HepG2 (cell line): ENCODE measurements at regions not wholly inside any gene's neighbourhood (a gene's known extent, or its start where the extent isn't known, plus 50 kb on each side); places are given as distances from the start of the nearest gene placed in this dataset.

Experiments used
- SMARCE1 ChIP-seq: fragments of 450-650 bp; IDR thresholded peaks from 2 replicates; pipeline ENCODE4 v1.6.1; 2017; ENCODE audit warnings: borderline replicate concordance
- ZNF512 ChIP-seq: sonication (generic); formaldehyde crosslinking; IDR thresholded peaks from 2 replicates; pipeline ENCODE4 v1.4.0; 2020; ENCODE audit warnings: mild to moderate bottlenecking, missing genetic modification reagents
- ZNF646 ChIP-seq: sonication (generic); formaldehyde crosslinking; IDR thresholded peaks from 2 replicates; pipeline ENCODE4 v1.9.0; 2021; ENCODE audit warnings: mild to moderate bottlenecking, missing genetic modification reagents
- ZSCAN20 ChIP-seq: sonication (generic); formaldehyde crosslinking; IDR thresholded peaks from 2 replicates; pipeline ENCODE4 v1.4.0; 2020; ENCODE audit warnings: missing genetic modification reagents, mild to moderate bottlenecking, borderline replicate concordance
- TF ChIP-seq, protein P1 (sequence below): IDR thresholded peaks from 2 replicates; pipeline ENCODE4 v1.6.1; 2012; ENCODE audit warnings: low read length, improper control_type of control experiment
- TF ChIP-seq, protein P2 (sequence below): sonication (generic); formaldehyde crosslinking; IDR thresholded peaks from 2 replicates; pipeline ENCODE4 v1.5.1; 2020; ENCODE audit warnings: mild to moderate bottlenecking, missing genetic modification reagents, borderline replicate concordance

DNA sequence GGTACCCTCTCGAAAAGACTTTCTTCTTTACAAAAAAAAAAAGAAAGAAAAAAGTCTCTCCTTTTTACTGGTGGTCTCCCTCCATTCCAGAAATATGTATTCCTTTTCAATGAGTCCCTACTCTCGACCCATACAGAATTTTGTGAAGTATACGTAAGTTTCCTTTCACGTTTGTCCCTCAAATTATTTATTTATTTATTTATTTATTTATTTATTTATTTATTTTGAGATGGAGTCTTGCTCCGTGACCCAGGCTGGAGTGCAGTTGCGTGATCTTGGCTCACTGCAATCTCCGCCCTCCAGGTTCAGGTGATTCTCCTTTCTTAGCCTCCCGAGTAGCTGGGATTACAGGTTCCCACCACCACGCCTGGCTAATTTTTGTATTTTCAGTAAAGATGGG is 429.2 kb upstream of the AR start (continued):
- TF ChIP-seq, protein P1, sequence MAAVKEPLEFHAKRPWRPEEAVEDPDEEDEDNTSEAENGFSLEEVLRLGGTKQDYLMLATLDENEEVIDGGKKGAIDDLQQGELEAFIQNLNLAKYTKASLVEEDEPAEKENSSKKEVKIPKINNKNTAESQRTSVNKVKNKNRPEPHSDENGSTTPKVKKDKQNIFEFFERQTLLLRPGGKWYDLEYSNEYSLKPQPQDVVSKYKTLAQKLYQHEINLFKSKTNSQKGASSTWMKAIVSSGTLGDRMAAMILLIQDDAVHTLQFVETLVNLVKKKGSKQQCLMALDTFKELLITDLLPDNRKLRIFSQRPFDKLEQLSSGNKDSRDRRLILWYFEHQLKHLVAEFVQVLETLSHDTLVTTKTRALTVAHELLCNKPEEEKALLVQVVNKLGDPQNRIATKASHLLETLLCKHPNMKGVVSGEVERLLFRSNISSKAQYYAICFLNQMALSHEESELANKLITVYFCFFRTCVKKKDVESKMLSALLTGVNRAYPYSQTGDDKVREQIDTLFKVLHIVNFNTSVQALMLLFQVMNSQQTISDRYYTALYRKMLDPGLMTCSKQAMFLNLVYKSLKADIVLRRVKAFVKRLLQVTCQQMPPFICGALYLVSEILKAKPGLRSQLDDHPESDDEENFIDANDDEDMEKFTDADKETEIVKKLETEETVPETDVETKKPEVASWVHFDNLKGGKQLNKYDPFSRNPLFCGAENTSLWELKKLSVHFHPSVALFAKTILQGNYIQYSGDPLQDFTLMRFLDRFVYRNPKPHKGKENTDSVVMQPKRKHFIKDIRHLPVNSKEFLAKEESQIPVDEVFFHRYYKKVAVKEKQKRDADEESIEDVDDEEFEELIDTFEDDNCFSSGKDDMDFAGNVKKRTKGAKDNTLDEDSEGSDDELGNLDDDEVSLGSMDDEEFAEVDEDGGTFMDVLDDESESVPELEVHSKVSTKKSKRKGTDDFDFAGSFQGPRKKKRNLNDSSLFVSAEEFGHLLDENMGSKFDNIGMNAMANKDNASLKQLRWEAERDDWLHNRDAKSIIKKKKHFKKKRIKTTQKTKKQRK, result no peak
- TF ChIP-seq ZNF646 (CRISPR knock-in tag), result no peak
- TF ChIP-seq, protein P2, sequence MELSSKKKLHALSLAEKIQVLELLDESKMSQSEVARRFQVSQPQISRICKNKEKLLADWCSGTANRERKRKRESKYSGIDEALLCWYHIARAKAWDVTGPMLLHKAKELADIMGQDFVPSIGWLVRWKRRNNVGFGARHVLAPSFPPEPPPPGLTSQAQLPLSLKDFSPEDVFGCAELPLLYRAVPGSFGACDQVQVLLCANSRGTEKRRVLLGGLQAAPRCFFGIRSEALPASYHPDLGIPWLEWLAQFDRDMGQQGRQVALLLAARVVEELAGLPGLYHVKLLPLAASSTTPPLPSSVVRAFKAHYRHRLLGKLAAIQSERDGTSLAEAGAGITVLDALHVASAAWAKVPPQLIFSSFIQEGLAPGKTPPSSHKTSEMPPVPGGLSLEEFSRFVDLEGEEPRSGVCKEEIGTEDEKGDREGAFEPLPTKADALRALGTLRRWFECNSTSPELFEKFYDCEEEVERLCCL, result no peak
- TF ChIP-seq SMARCE1, result no peak
- TF ChIP-seq ZSCAN20 (CRISPR knock-in tag), result no peak
- no peak for TF ChIP-seq ZNF512
